IPS-18a (cell line): ENCODE measurements at regions not wholly inside any gene's neighbourhood (a gene's known extent, or its start where the extent isn't known, plus 50 kb on each side); places are given as distances from the start of the nearest gene placed in this dataset.

Experiments
- H3K27ac ChIP-seq: one replicate; pipeline ENCODE4 v1.5.1; 2013; ENCODE audit warnings: low read length
- H3K27me3 ChIP-seq: one replicate; pipeline ENCODE4 v1.6.1; 2013; ENCODE audit warnings: mild to moderate bottlenecking, low read length; ENCODE audit not compliant: control insufficient read depth, insufficient read depth
- H3K36me3 ChIP-seq: one replicate; pipeline ENCODE4 v1.6.1; 2013; ENCODE audit warnings: low read depth, low read length; ENCODE audit not compliant: control insufficient read depth
- H3K4me1 ChIP-seq: one replicate; pipeline ENCODE4 v1.6.1; 2013; ENCODE audit warnings: low read depth, low read length; ENCODE audit not compliant: control insufficient read depth
- H3K4me3 ChIP-seq: one replicate; pipeline ENCODE4 v1.5.1; 2013; ENCODE audit warnings: low read length
- H3K9ac ChIP-seq: one replicate; pipeline ENCODE4 v1.6.1; 2013; ENCODE audit warnings: mild to moderate bottlenecking, low read length, moderate library complexity
- H3K9me3 ChIP-seq: one replicate; pipeline ENCODE4 v1.6.1; 2013; ENCODE audit warnings: low read depth, low read length; ENCODE audit not compliant: control insufficient read depth

DNA sequence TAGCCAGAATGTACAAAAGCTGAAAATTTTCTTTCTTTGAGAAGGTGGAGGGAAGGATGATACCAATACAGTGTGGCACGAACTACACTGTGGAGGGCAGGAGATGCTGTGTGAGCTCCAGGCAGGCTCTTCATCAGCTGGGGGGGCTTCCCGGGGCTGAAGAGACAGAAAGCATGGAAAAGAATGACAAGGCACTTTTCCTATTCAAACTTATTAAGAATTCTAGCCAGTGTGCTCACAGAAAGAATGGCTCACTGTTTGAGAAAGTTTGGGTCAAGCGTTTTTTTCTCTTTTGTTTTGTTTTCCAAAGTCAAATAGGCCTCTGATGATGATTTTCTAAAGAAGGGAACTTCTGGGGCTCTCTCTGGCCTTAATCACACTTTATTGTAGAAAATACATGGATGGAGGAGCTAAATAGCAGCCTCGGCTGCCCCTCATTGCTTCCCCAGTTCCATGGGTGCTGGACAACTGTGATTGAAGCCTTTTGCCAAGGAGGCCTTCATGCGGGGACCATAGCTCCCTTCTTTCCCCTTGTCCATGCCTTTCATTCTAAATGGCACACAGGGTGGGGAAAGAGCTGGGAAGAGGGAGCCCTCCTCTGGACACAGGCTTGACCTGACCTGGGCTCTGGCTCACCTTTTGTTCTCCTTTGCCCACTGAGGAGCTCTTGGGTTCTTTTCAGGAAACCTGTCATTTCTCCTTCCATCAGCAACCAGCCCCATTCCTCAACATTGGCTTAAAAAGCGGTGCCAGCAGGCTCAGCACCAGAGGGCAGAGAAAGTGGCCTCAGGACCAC is 130.6 kb downstream of the TDRD15 start:
- H3K4me3 ChIP-seq = no peak overlapping the region
- H3K4me1 ChIP-seq = peaks cover 6% of the 10 kb centered on the region
- no peaks in the 10 kb centered on the region for H3K9me3 ChIP-seq
- H3K27ac ChIP-seq = no peak overlapping the region
- H3K27me3 ChIP-seq = no peaks in the 10 kb centered on the region
- no peak overlapping the region for H3K9ac ChIP-seq
- H3K36me3 ChIP-seq = no peaks in the 10 kb centered on the region

DNA sequence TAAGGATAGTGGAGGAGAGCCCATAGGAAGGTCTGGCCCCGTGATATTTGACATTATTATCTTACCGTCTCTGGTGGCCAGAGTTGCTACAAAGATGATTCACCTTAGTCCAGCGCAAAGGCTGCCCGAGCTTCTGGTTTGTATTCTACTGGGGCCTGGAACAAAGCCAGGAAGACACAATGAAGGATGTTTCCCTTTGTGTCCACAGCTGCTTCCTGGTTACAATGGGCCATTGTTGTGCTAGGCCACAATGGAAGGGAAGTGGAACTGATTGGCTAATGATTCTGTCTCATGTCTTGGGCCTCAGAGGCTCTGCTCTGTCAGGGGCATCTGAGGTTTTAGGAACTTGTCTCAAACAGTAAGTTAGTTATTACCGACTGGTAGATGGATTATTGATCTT is 132.2 kb downstream of the TDRD15 start:
- Histone ChIP-seq H3K4me3 (no peak overlapping the region), H3K27ac (no peak overlapping the region), H3K9ac (no peak overlapping the region), H3K4me1 (peaks cover 6% of the 10 kb centered on the region), H3K27me3 (no peaks in the 10 kb centered on the region), H3K9me3 (no peaks in the 10 kb centered on the region), H3K36me3 (no peaks in the 10 kb centered on the region)

DNA sequence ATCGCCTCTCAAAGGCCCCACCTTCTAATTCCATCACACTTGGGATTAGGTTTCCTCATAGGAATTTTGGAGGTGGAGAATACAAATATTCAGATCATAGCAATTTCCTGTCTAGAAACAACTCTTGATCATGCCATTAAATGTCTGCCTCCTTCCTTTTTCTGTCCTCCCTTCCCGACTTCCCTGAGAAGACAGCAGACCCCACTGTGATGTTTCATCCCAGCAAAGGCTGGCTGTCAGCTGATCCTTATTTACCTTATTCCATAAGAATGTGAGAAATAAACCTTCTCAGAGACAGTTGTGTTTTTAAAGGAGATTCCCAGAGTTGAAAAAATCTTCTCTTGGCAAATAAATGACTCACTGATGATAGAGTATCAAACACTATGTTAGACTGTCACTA is 133.9 kb downstream of the TDRD15 start:
- Histone ChIP-seq H3K9me3 (no peaks in the 10 kb centered on the region), H3K4me1 (peaks cover 6% of the 10 kb centered on the region), H3K27me3 (no peaks in the 10 kb centered on the region), H3K27ac (no peak overlapping the region), H3K4me3 (no peak overlapping the region), H3K36me3 (no peaks in the 10 kb centered on the region), H3K9ac (no peak overlapping the region)

DNA sequence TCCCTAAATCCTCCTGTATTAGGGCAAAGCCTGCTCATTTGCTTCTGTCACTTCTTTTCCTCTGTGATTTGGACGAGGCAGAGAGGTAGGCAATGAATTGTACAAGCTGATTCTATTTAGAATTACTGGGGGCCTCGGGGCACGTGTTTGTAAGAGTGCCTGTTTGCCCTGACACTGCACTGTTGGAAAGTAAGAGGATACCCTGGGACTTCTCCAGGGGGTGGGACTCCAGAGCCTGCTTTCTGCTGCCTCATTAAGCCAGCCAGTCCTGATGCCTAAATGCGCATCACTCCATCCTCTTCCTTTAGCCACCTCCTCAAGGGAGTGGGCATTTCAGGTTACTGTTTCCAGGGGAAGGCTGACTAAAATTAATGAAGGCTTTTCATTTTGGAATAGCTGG is 134.3 kb downstream of the TDRD15 start:
- Histone ChIP-seq H3K9ac (no peak overlapping the region), H3K4me3 (no peak overlapping the region), H3K9me3 (no peaks in the 10 kb centered on the region), H3K36me3 (no peaks in the 10 kb centered on the region), H3K27me3 (no peaks in the 10 kb centered on the region), H3K27ac (no peak overlapping the region), H3K4me1 (peaks cover 6% of the 10 kb centered on the region)

DNA sequence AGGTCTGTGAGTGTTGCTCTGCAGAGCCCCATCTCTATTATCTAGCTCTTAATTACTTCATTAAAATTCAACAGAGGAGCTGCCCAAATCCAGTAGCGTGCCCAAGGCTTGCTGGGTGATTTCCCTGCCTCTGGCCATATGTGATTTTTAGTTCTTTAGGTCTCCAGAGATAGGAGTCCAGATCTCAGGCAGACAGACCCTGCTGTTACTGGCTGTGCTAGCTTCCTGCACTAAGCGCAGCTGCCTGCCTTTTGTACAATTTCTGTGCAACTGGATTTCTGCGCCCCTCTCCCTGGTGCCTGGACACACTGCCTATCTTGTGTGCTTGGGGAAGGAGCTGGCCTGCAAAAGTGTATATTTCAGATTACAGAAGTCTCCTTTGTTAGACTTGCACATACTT is 136.5 kb downstream of the TDRD15 start:
- Histone ChIP-seq H3K4me1 (peaks cover 6% of the 10 kb centered on the region), H3K9ac (no peak overlapping the region), H3K27ac (no peak overlapping the region), H3K27me3 (no peaks in the 10 kb centered on the region), H3K9me3 (no peaks in the 10 kb centered on the region), H3K4me3 (no peak overlapping the region), H3K36me3 (no peaks in the 10 kb centered on the region)

DNA sequence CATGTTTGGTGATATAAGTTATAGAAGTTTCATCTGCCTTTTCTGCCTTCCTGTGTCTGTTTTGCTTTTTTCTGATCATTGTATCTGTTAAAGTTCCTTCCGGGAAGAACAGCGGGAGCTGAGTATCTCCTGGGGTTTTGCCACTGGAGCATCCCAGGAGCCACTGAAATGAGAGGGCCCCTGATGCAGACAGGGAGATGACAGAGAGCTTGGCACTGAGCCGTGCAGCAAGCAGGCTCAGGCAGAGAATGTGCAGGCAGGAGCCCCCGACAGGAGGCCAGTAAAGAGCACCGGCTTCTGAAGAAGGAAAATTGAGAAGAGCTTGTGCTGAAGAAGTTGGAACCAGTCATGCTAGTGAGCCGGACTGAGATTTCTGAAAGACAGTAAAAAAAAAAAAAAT is 137.8 kb downstream of the TDRD15 start:
- peaks cover 6% of the 10 kb centered on the region for H3K4me1 ChIP-seq
- no peak overlapping the region for H3K4me3 ChIP-seq
- H3K36me3 ChIP-seq = no peaks in the 10 kb centered on the region
- H3K9ac ChIP-seq = no peak overlapping the region
- H3K9me3 ChIP-seq = no peaks in the 10 kb centered on the region
- H3K27me3 ChIP-seq = no peaks in the 10 kb centered on the region
- H3K27ac ChIP-seq = no peak overlapping the region

DNA sequence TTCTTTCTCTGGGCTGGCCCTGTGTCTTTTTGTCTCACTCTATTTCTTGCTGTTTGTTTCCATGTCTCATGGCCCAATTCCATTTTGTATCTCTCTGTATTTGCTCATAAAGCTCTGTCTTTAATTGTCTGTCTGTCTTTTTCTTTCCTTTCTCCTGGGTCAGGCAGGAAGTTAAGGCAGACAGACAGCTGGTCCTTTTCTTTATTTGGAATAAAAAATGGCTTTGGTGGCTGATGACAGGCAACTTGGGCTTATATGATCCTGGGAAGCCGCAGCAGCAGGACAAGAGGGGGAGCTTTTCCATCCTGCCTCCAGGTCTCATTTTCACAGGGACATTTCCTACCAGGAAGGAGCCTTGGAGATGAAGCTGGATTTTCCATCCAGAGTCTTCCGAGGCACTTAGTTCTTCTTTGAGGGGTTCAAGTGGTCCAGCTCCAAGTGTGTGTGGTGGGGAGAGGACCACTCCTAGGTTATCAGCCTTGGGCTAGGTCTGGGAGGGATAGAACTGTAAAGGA is 138.7 kb downstream of the TDRD15 start:
- Histone ChIP-seq H3K27ac (no peak overlapping the region), H3K4me3 (no peak overlapping the region), H3K4me1 (peaks cover 5% of the 10 kb centered on the region), H3K27me3 (no peaks in the 10 kb centered on the region), H3K9me3 (no peaks in the 10 kb centered on the region), H3K9ac (no peak overlapping the region), H3K36me3 (no peaks in the 10 kb centered on the region)

DNA sequence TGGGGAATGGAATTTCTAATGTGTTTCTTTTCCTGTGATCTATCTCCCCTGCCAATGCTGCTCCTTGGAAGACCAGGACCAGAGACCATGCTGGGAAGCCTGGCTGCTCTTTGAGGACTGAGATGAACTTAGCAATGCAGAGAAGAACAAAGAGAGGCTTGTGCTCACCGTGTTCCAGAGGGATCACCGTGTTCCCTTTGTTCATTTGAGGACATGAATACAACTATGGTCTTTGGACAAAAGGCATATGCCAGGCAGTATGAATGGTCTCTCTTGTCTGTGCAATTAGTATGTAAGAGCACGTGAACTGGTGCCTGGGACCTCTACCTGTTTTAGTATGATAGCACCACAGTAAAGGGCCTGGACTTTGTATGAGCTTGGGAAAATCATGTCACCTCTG is 139.9 kb downstream of the TDRD15 start:
- Histone ChIP-seq H3K36me3 (no peaks in the 10 kb centered on the region), H3K9ac (no peak overlapping the region), H3K27ac (no peak overlapping the region), H3K4me1 (no peaks in the 10 kb centered on the region), H3K9me3 (no peaks in the 10 kb centered on the region), H3K27me3 (no peaks in the 10 kb centered on the region), H3K4me3 (no peak overlapping the region)

DNA sequence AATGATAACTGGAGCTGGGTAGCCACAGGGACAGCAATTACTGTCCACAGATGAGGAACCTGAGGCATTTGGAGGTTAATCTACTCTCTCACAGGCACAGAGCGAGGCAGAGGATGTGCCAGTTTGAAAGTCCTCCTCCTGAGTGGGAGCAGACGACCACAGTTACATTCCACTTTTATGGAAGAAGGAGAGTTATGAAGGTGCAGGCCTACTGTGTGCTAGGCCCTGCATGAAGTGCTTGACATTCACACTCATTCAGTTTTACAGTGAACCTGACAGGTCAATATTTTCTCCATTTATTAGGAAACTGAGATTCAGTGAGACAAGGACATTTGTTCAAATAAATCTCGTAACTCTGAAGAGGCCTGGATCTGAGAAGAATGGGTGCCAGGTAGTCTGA is 142.0 kb downstream of the TDRD15 start:
- Histone ChIP-seq H3K4me1 (no peaks in the 10 kb centered on the region), H3K27me3 (no peaks in the 10 kb centered on the region), H3K36me3 (no peaks in the 10 kb centered on the region), H3K4me3 (no peak overlapping the region), H3K27ac (no peak overlapping the region), H3K9ac (no peak overlapping the region), H3K9me3 (no peaks in the 10 kb centered on the region)

DNA sequence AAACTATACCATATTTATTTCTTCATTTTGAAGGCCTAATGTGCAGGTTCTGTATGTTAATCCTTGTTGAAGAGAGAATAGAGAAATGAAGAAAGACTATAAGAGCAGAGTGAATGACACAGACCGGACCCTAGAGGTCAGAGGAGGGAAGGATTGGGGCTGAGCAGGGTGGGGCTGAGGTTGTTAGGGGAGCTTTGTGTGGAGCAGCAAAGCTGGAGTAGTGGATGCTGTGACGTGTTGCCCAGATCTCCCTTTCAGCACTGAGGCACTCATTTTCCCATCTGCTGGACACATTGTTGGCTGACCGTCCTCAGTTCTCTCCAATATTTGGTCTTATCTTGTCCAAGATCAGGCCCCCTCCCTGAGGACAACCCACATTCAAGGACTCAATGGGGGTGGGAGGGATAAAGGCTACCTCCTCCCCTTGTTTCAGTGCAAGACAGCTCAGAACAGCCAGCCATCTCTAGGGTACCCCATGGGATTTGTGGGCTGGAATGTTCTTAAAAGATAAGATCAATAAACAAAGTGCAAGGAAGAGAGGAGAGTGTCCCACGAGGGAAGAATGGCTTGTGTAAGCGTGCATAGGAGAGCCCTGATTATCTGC is 143.6 kb downstream of the TDRD15 start:
- Histone ChIP-seq H3K4me1 (no peaks in the 10 kb centered on the region), H3K9ac (no peak overlapping the region), H3K4me3 (no peak overlapping the region), H3K36me3 (no peaks in the 10 kb centered on the region), H3K27me3 (no peaks in the 10 kb centered on the region), H3K27ac (no peak overlapping the region), H3K9me3 (no peaks in the 10 kb centered on the region)

DNA sequence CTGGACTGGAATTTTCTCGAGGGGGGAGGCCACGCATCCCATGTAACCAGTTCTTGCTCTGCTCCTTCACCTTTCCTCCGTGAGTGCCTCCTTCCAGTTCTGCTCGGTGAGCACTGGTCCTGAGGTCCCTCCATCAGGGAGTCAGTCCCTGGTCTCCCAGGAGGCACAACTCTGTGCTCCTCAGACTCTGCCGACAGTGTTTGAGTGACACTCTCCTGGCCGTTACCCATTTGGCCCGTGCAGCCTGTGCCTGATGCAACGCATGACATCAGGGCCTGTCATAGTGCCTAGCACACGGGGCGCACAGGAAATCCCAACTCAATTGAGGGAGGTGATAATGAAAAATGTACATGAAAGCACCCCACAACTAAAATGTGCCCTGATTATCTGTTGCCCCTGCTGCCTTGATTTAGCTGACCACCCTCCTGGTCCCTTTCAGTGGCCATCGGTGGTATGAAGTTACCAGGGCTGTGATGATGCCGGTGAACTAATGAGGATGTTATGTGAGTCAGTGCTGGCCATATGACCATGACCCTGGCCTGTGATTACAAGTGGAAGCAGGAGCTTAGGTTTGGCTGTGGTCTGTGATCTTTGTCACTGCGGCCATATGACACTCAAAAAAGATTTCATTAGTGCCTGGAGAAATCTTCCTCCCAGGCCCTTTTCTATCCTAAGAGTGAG is 144.6 kb downstream of the TDRD15 start:
- Histone ChIP-seq H3K4me1 (no peaks in the 10 kb centered on the region), H3K9me3 (no peaks in the 10 kb centered on the region), H3K27me3 (no peaks in the 10 kb centered on the region), H3K36me3 (no peaks in the 10 kb centered on the region), H3K9ac (no peak overlapping the region), H3K4me3 (no peak overlapping the region), H3K27ac (no peak overlapping the region)
